HCT116 (cell line): ENCODE measurements at regions not wholly inside any gene's neighbourhood (a gene's known extent, or its start where the extent isn't known, plus 50 kb on each side); places are given as distances from the start of the nearest gene placed in this dataset.
"Not testable (repeated sequence)": the region's sequence is repeated elsewhere in the genome, so short reads cannot be mapped to it uniquely, and the experiment has no call there.

Source experiments
- EZH2phosphoT487 ChIP-seq: fragments of 200-600 bp; IDR thresholded peaks from 2 replicates; pipeline ENCODE4 v1.6.1; 2018; ENCODE audit warnings: antibody characterized with exemption, borderline replicate concordance
- TF ChIP-seq, protein P1 (sequence below), 3 experiments: fragments of 200-600 bp in 1 of 3; sonication (generic) in 1 of 3; IDR thresholded peaks in 2 of 3; conservative IDR thresholded peaks in 1 of 3; 2 replicates each; pipeline ENCODE4 v1.5.1; 2012 to 2017; ENCODE audit warnings: low read depth in 2 of 3, low read length in 2 of 3, antibody characterized with exemption in 1 of 3, borderline replicate concordance in 1 of 3, control low read depth in 1 of 3, mild to moderate bottlenecking in 1 of 3, mixed read lengths in 1 of 3, mixed run types in 1 of 3, moderate library complexity in 1 of 3; ENCODE audit not compliant: insufficient read depth in 1 of 3

DNA sequence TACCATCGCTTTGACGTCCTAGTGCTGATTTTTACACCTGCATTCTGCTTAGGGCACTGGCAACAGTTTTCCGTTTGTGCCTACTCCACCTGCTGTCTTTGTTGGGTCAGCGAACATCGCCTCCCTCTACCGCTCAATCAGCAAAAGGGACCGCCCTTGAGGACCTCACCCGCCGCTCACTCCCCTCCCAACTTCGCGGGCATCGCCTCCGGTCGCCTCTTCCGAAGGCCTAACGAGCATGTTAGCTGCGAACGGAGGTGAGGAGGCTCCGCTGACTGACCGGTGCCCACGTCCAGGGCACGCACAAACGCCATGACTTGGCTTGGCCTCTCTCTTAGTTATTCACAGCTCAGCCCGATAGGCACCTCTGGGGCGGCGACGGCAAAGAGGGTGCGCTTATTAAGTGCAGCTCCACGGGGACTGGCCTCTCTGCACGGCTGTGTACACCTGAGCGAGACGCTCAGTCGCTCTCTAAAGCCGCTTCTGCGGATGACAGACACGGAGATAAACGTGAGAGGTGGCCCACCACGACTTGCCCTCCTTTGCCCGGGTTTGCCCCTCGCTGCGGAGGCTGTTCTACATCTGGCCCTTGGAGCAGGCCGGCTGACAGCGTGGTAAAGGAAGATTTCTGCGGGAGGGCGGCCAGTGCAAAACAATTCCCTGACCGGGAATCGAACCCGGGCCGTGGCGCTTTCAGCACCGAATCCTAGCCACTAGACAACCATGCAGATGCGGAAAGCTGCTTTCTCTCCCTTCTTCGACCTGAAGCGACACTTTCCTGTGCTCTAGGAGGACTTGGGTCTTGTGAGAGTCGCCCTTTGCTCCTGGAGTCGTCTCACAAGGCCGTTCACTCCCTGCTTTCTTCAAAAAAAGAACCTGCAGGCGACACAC lies 81.6 kb upstream of the FCGR1A start:
- not testable (repeated sequence) for TF ChIP-seq EZH2phosphoT487
- TF ChIP-seq, protein P1, sequence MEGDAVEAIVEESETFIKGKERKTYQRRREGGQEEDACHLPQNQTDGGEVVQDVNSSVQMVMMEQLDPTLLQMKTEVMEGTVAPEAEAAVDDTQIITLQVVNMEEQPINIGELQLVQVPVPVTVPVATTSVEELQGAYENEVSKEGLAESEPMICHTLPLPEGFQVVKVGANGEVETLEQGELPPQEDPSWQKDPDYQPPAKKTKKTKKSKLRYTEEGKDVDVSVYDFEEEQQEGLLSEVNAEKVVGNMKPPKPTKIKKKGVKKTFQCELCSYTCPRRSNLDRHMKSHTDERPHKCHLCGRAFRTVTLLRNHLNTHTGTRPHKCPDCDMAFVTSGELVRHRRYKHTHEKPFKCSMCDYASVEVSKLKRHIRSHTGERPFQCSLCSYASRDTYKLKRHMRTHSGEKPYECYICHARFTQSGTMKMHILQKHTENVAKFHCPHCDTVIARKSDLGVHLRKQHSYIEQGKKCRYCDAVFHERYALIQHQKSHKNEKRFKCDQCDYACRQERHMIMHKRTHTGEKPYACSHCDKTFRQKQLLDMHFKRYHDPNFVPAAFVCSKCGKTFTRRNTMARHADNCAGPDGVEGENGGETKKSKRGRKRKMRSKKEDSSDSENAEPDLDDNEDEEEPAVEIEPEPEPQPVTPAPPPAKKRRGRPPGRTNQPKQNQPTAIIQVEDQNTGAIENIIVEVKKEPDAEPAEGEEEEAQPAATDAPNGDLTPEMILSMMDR (IDR thresholded peaks at IDR 0.05 in 2 of 3, conservative IDR thresholded peaks at IDR 0.05 in 1 of 3; ENCODE audit: borderline replicate concordance in 1 of 3, insufficient read depth in 1 of 3, low read depth in 2 of 3, low read length in 2 of 3), result not testable (repeated sequence)
